HG03097 (cell line): ENCODE measurements at regions not wholly inside any gene's neighbourhood (a gene's known extent, or its start where the extent isn't known, plus 50 kb on each side); places are given as distances from the start of the nearest gene placed in this dataset.

Experiments used
- ATAC-seq: cut with Tn5 transposase; IDR thresholded peaks from one replicate; pipeline ENCODE4 v1.9.1; 2021; ENCODE audit not compliant: unreplicated experiment, low FRiP score

- no peak for ATAC-seq
Observed at GRCh38 chr12:125922330-125922729, 857.1 kb downstream of the AACS start.

GRCh38 chr12:125936502-125936901 lies 871.3 kb downstream of the AACS start:
- ATAC-seq, result no peak

GRCh38 chr12:125944446-125944845 lies 879.2 kb downstream of the AACS start:
- no peak for ATAC-seq

GRCh38 chr12:125949471-125949870 lies 884.2 kb downstream of the AACS start:
- ATAC-seq, result no peak

GRCh38 chr12:125954362-125954761 lies 889.1 kb downstream of the AACS start:
- ATAC-seq, result no peak

- no peak for ATAC-seq
Observed at GRCh38 chr12:125956186-125956585, 891.0 kb downstream of the AACS start.

- no peak for ATAC-seq
Observed at GRCh38 chr12:125966641-125967040, 901.4 kb downstream of the AACS start.

GRCh38 chr12:125968413-125968812 lies 903.2 kb downstream of the AACS start:
- ATAC-seq, result no peak

- ATAC-seq, result no peak
Observed at GRCh38 chr12:125971981-125972380, 906.7 kb downstream of the AACS start.

- ATAC-seq, result no peak
Observed at GRCh38 chr12:125978286-125978685, 913.1 kb downstream of the AACS start.

- ATAC-seq, result no peak
Observed at GRCh38 chr12:125981610-125982253, 916.5 kb downstream of the AACS start.

GRCh38 chr12:125983094-125983783 lies 918.0 kb downstream of the AACS start:
- ATAC-seq, result no peak

GRCh38 chr12:125983784-125984500 lies 918.7 kb downstream of the AACS start:
- no peak for ATAC-seq

GRCh38 chr12:125988545-125988944 lies 923.3 kb downstream of the AACS start:
- no peak for ATAC-seq

- no peak for ATAC-seq
Observed at GRCh38 chr12:125989696-125990095, 924.5 kb downstream of the AACS start.

GRCh38 chr12:125996443-125996842 lies 931.2 kb downstream of the AACS start:
- ATAC-seq, result no peak

- ATAC-seq, result no peak
Observed at GRCh38 chr12:125999628-126000027, 934.4 kb downstream of the AACS start.

GRCh38 chr12:126019385-126019784 lies 954.1 kb downstream of the AACS start:
- no peak for ATAC-seq

- no peak for ATAC-seq
Observed at GRCh38 chr12:126021675-126022074, 956.4 kb downstream of the AACS start.

- no peak for ATAC-seq
Observed at GRCh38 chr12:126027825-126028224, 962.6 kb downstream of the AACS start.

GRCh38 chr12:126030573-126030972 lies 965.3 kb downstream of the AACS start:
- no peak for ATAC-seq

- ATAC-seq, result no peak
Observed at GRCh38 chr12:126033751-126034150, 968.5 kb downstream of the AACS start.
